ENCODE measurements at regions not wholly inside any gene's neighbourhood (a gene's known extent, or its start where the extent isn't known, plus 50 kb on each side); places are given as distances from the start of the nearest gene placed in this dataset.

GRCh38 chr6:56406276-56407269 lies 159.2 kb upstream of the COL21A1 start:
- ATAC-seq (no peak), DNase-seq (ENCODE audit: low read depth, low spot score) (no peak)
- ChIA-PET RAD21 (ENCODE audit: low non-redundant PET in 1 of 2, low total read pairs in 2 of 2, uncharacterized antibody in 2 of 2, unreplicated experiment in 2 of 2) (no interaction called here), POLR2A (no interaction called here), CTCF (no interaction called here)
- H2AFZ ChIP-seq (ENCODE audit: low read depth, low read length, poor library complexity, severe bottlenecking), result no peak overlapping the region
- H3K9me3 ChIP-seq (ENCODE audit: control insufficient read depth in 1 of 2, insufficient read depth in 1 of 2, low read depth in 1 of 2, low read length in 2 of 2), result 0 out of 4 replicates have a peak, but pooled peaks cover 0 to 3% of the 10 kb centered on the region in 2 experiments
- no peaks in the 10 kb centered on the region for H3K79me2 ChIP-seq (ENCODE audit: insufficient read depth, low read length)
- H3K4me3 ChIP-seq (replicated peaks in 1 of 2; ENCODE audit: low read depth in 1 of 2, low read length in 2 of 2), result no peak overlapping the region
- TF ChIP-seq SRF (IDR thresholded peaks at IDR 0.05; ENCODE audit: low read depth) (no peak), SIN3A (IDR thresholded peaks at IDR 0.05; ENCODE audit: low read depth) (no peak), FOSL1 (IDR thresholded peaks at IDR 0.05; ENCODE audit: low read depth) (no peak), POLR2A (IDR thresholded peaks at IDR 0.05; ENCODE audit: borderline replicate concordance, extremely low read depth, insufficient read depth, insufficient read length) (no peak), ZFX (IDR thresholded peaks at IDR 0.05) (no peak), TCF7L2 (IDR thresholded peaks at IDR 0.05; ENCODE audit: borderline replicate concordance, extremely low read depth, insufficient read depth, insufficient read length) (no peak), RAD21 (IDR thresholded peaks at IDR 0.05; ENCODE audit: low read depth) (no peak), REST (IDR thresholded peaks at IDR 0.05; ENCODE audit: low read depth) (no peak), YY1 (IDR thresholded peaks at IDR 0.05; ENCODE audit: extremely low read depth, insufficient replicate concordance, low read depth, low read length) (no peak), CEBPB (IDR thresholded peaks at IDR 0.05; ENCODE audit: low read depth) (no peak), CBX3 (IDR thresholded peaks at IDR 0.05; ENCODE audit: low read depth) (no peak), ELF1 (IDR thresholded peaks at IDR 0.05; ENCODE audit: borderline replicate concordance, low read depth) (no peak), ATF3 (IDR thresholded peaks at IDR 0.05) (no peak)
- TF ChIP-seq, protein P1, sequence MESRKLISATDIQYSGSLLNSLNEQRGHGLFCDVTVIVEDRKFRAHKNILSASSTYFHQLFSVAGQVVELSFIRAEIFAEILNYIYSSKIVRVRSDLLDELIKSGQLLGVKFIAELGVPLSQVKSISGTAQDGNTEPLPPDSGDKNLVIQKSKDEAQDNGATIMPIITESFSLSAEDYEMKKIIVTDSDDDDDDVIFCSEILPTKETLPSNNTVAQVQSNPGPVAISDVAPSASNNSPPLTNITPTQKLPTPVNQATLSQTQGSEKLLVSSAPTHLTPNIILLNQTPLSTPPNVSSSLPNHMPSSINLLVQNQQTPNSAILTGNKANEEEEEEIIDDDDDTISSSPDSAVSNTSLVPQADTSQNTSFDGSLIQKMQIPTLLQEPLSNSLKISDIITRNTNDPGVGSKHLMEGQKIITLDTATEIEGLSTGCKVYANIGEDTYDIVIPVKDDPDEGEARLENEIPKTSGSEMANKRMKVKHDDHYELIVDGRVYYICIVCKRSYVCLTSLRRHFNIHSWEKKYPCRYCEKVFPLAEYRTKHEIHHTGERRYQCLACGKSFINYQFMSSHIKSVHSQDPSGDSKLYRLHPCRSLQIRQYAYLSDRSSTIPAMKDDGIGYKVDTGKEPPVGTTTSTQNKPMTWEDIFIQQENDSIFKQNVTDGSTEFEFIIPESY (IDR thresholded peaks at IDR 0.05; ENCODE audit: extremely low read depth, insufficient replicate concordance, low read length), result no peak
- H3K36me3 ChIP-seq (ENCODE audit: control insufficient read depth in 1 of 2, insufficient read depth in 2 of 2, low read length in 2 of 2), result no peaks in the 10 kb centered on the region
- no TSS peak for BruUV-seq (replicated peaks)
- no peak overlapping the region for H3K27ac ChIP-seq (ENCODE audit: low read depth, low read length)
- H3K4me1 ChIP-seq (ENCODE audit: control insufficient read depth in 1 of 2, insufficient read depth in 2 of 2, low read length in 2 of 2), result no peaks in the 10 kb centered on the region
- intact Hi-C loops (cut with micrococcal nuclease), result no loop called here
- H3K27me3 ChIP-seq (ENCODE audit: insufficient read depth, low read length), result no peaks in the 10 kb centered on the region
- no peak overlapping the region for H3K4me2 ChIP-seq (ENCODE audit: low read length)
- H3K9me2 ChIP-seq (ENCODE audit: insufficient read depth), result no peaks in the 10 kb centered on the region
- H4K20me1 ChIP-seq (ENCODE audit: insufficient read depth), result no peaks in the 10 kb centered on the region
- no peak overlapping the region for H3K9ac ChIP-seq (ENCODE audit: low read length)

Data from HCT116 (cell line).